DMS153 treated with DMSO at 0.1 percent for 48 hours (cell line): ENCODE measurements at regions not wholly inside any gene's neighbourhood (a gene's known extent, or its start where the extent isn't known, plus 50 kb on each side); places are given as distances from the start of the nearest gene placed in this dataset.
A peak's percentile ranks its signal among the peaks of the same experiment; 100 is the strongest.
"Not testable (repeated sequence)": the region's sequence is repeated elsewhere in the genome, so short reads cannot be mapped to it uniquely, and the experiment has no call there.

Source experiments
- DNase-seq: peaks from one replicate; lab custom pipeline; 2025; ENCODE audit not compliant: unreplicated experiment; lab: John Stamatoyannopoulos, UW

DNA sequence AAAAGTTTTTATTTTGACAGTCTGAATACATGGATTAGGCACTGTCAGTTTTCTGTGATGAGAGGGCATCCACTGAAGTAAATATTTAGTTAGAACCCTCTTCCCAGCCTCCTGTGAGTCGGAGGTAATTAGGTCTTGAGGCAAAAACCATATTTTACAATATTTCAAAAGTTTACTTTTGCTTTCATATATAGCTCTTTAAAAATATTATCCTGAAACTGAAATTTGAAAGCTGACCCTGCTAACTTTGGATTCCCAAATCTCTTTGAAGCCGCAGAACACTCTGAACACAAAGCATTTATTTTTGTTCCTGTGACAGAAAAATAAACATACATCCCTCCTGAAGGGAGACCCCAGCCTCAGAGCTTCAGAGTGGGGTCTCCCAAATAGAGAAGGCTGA lies 317.4 kb downstream of the KIF20B start:
- DNase-seq = no peak

DNA sequence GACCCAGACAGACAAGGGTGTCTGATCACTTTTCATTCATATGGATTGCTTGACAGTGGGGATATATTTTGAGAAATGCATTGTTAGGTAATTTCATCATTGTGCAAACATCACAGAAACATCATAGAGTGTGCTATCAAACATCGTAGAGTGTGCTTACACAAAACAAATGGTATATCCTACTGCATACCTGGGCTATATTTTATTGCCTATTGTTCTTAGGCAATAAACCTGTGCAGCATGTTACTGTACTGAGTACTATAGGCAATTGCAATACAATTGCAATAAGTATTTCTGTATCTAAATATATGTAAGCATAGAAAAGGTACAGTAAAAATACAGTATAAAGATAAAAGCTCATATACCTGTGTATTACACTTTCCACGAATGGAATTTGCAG lies 319.1 kb downstream of the KIF20B start:
- DNase-seq = no peak

- no peak for DNase-seq
Measured at GRCh38 chr10:90023950-90024349, 322.6 kb downstream of the KIF20B start.

- DNase-seq = no peak
Measured at GRCh38 chr10:90028312-90028711, 326.9 kb downstream of the KIF20B start.

GRCh38 chr10:90031776-90032175 lies 330.4 kb downstream of the KIF20B start:
- no peak for DNase-seq

GRCh38 chr10:90032519-90032918 lies 331.1 kb downstream of the KIF20B start:
- no peak for DNase-seq

GRCh38 chr10:90034862-90035261 lies 333.5 kb downstream of the KIF20B start:
- DNase-seq = not testable (repeated sequence)

DNA sequence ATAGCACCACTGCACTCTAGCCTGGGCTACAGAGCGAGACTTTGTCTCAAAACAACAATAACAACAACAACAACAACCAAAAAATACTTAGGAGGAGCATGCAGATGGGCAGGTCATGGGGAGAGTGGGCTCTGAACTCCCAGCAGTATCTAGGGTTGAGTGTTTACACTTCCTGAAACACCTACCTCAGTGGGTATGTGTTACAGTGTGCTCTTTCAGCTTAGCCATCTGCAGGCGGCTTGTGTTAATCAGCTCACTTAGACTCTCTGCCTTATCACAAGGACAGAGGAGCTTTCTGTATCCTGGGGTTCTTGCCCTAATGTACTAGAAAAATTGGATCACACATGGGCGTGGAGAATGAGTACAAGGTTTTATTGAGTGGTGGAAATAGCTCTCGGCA lies 340.2 kb downstream of the KIF20B start:
- no peak for DNase-seq

- no peak for DNase-seq
Measured at GRCh38 chr10:90042075-90042474, 340.7 kb downstream of the KIF20B start.

GRCh38 chr10:90047243-90047729 lies 345.9 kb downstream of the KIF20B start:
- peak; percentile 32 for DNase-seq

DNA sequence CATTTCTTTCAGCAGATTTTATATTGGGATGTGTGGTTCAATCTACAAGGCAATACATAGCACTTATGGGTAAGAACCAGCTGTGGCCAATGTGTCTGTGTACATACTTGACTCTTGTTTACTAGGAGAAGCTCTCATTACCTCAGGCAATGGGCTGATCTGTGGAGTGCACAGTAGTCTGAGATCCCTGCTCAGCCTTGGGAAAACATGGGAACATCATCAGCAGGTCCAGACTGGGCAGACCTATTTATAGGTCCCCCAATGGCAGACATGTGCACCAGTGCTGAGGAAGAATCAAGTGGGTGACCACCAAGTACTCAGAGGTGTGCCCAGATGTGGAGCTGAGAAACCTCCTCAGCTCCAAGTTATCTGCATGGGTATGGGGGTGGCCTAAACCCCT lies 349.7 kb downstream of the KIF20B start:
- peak; percentile 55 for DNase-seq

GRCh38 chr10:90051474-90051873 lies 350.1 kb downstream of the KIF20B start:
- peak; percentile 75 for DNase-seq

DNA sequence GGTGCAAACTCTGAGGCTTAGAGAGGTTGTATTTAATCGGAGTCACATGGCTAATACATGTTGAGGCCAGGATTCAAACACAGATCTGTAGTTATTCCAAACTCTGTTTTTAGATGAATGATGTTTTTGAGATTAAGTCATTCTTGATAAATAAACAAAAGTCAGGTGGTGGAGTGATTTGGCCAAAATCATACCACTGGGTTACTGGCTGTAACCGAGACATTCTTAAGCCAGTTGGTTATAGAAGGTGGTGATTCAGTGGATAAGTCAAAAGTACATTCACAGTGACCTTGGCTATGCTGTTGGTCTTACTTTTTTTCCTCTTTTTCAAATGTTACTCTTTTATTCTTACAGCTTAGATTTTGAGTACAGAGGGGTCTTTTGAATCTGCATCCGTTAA lies 361.4 kb downstream of the KIF20B start:
- DNase-seq = no peak

DNA sequence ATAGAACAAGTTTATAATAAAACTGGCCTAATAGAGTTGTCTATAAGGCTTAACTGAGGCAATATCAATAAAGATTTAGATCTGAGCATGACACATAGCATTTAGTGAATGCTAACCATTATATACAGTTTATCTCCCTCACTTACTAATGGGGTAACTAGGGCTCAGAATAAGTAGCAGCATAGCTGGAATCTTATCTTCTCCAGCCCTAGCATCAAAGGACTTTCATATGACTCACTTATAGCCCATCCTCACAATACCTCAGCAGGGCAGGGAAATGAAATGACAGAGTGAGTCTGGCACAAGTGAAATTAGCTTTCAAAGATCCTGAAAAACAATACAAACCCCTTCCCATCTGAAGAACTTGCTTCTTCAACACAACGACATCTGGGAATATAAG lies 362.9 kb downstream of the KIF20B start:
- no peak for DNase-seq

DNA sequence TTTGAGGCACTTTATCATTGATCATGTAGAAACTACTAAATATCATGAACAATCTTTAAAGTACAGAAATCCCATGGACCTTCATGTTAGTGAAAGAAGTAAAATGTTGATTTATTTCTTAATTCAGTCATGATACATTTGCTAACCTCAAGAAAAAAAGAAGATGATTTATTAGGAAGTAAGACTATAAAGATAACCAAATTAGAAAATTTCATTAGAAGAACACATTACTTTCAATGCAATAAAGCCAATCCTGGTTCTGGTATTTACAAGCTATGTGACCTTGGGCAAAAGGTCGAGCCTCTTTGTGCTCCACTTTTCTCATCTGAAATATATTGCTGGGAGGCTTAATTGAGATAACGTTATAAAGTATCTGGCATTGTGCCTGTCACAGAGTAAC lies 365.0 kb downstream of the KIF20B start:
- no peak for DNase-seq

- DNase-seq = no peak
Measured at GRCh38 chr10:90075995-90076394, 374.6 kb downstream of the KIF20B start.

GRCh38 chr10:90079819-90080218 lies 378.4 kb downstream of the KIF20B start:
- DNase-seq = no peak

- not testable (repeated sequence) for DNase-seq
Measured at GRCh38 chr10:90086606-90087190, 385.3 kb downstream of the KIF20B start.

GRCh38 chr10:90087197-90088023 lies 386.0 kb downstream of the KIF20B start:
- DNase-seq = no peak

- no peak for DNase-seq
Measured at GRCh38 chr10:90088024-90088317, 386.6 kb downstream of the KIF20B start.

DNA sequence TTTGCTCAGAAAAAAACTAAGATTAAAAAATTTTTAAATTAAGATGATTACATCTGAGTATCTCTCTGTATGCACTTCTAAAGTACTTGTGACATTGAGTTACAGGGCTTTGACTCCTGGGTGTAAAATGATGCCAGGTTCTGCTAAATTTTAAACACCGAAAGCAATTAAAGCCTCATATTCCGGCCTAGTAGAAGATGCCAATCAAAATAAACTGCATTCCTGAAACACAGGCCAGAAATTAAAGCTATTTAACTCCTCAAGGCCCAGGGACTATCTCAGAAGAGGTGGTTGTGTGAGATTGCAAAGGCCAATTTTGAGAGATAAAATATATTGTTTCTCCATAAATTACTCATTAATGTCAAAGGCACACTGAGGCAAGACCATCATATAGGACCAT lies 388.3 kb downstream of the KIF20B start:
- DNase-seq = no peak

- no peak for DNase-seq
Measured at GRCh38 chr10:90096196-90096595, 394.8 kb downstream of the KIF20B start.

GRCh38 chr10:90107581-90107980 lies 406.2 kb downstream of the KIF20B start:
- DNase-seq = not testable (repeated sequence)
